ENCODE measurements at regions not wholly inside any gene's neighbourhood (a gene's known extent, or its start where the extent isn't known, plus 50 kb on each side); places are given as distances from the start of the nearest gene placed in this dataset.
A peak's percentile ranks its signal among the peaks of the same experiment; 100 is the strongest.

DNA sequence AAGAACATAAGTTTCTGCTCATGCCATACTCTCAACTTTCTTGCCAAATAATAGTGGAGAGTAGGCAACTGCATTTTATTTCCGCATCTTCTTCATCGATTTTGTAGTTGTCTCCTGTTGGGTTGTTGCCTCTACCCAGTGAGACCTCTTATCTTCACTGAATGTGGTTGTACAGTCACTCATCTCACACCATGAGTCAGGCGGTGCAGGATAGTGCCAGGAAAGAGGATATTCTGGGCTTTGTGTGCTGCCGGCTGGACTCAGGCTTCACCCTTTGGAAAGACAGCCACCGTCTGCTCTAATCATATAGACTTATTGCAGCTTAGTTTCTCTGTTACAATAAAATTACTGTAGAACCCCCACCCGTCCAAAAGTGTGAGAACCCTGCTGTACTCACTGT is 154.3 kb upstream of the USP24 start:
- no peak overlapping the region for H3K4me3 ChIP-seq (ENCODE audit: low read depth, low read length)
- DNase-seq (ENCODE audit: low read depth), result no peak
- TF ChIP-seq, protein P1, sequence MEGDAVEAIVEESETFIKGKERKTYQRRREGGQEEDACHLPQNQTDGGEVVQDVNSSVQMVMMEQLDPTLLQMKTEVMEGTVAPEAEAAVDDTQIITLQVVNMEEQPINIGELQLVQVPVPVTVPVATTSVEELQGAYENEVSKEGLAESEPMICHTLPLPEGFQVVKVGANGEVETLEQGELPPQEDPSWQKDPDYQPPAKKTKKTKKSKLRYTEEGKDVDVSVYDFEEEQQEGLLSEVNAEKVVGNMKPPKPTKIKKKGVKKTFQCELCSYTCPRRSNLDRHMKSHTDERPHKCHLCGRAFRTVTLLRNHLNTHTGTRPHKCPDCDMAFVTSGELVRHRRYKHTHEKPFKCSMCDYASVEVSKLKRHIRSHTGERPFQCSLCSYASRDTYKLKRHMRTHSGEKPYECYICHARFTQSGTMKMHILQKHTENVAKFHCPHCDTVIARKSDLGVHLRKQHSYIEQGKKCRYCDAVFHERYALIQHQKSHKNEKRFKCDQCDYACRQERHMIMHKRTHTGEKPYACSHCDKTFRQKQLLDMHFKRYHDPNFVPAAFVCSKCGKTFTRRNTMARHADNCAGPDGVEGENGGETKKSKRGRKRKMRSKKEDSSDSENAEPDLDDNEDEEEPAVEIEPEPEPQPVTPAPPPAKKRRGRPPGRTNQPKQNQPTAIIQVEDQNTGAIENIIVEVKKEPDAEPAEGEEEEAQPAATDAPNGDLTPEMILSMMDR (IDR thresholded peaks at IDR 0.05; ENCODE audit: insufficient read depth, low read depth, low read length, missing control alignments), result no peak

DNA sequence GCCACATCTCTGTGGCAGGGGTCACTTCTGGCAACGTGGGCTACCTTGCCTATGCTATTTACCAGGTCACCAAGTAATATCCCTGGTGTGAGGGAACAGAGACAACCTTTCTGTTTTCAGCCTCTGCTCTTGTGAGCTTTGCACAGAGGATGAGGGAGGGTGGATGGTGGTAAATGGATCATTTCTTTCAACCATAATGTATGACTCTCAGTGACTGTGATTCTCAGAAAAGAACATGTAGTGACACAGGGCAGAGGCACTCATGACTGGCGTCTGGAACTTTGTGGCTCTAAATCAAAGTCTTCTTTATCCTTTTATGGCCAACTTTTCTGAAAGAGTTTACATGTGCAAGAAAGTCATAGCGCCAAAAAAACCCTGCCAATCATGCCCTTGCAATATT is 153.5 kb upstream of the USP24 start:
- no peak for DNase-seq (ENCODE audit: low read depth)
- H3K4me3 ChIP-seq (ENCODE audit: low read depth, low read length), result no peak overlapping the region
- TF ChIP-seq, protein P1 (IDR thresholded peaks at IDR 0.05; ENCODE audit: insufficient read depth, low read depth, low read length, missing control alignments), result no peak

DNA sequence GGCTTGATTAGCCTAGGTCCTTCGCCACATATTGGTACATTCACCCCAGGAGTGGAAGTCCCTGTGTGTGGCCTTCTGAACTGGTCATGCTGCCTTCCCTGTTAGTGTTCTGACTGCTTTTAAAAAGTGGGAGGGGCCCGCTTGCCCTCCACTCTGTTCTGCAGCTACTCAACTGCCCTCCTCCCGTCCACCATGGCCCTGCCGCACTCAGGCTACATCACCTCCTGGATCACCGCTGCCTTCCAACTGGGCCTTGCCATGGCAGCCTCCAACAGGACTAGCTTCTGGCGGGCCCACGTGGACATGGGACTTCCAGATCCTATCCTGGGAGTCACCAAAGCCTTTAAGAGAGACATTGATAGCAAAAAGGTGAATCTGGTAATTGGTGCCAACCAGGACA is 152.1 kb upstream of the USP24 start:
- DNase-seq (ENCODE audit: low read depth), result no peak
- no peak overlapping the region for H3K4me3 ChIP-seq (ENCODE audit: low read depth, low read length)
- TF ChIP-seq, protein P1 (IDR thresholded peaks at IDR 0.05; ENCODE audit: insufficient read depth, low read depth, low read length, missing control alignments), result no peak

DNA sequence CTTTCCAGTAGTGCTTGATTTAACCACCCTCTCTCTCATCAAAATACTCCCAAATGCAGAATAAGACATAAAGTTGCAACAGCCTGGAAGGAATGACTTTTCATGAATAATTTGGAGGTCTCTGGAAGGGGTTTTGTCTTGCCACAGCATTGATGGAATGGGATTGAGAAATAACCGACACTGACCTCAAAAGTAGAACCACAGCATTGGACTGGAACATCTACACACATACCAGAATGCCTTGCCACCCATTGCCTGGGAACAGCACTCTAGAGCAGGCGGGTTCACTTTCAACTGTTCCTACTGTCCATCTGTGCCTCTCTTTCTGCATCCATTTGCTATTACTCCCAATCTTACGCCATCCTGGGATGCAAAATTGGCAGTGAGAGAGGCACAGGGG is 149.1 kb upstream of the USP24 start:
- no peak for DNase-seq (ENCODE audit: low read depth)
- TF ChIP-seq, protein P1 (IDR thresholded peaks at IDR 0.05; ENCODE audit: insufficient read depth, low read depth, low read length, missing control alignments), result no peak
- H3K4me3 ChIP-seq (ENCODE audit: low read depth, low read length), result no peak overlapping the region

DNA sequence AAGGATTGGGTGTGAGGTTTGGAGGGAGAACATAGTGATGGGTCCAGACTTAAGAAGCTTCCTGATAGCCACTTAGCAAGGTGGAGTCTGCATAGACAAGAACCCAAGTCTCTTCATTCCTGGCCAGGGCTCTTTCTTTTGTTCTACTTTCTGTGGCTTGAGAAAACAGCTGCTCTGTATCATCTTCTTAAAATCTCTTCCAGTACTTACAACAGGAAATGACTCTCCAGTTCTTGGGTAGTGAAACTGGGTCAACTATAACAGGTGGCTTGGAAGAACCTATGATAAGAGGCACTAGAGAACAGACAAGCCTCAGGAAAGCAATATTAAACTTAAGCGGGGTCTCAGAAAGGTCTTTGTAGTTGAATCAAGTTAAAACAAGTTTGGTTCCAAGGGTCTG is 148.1 kb upstream of the USP24 start:
- TF ChIP-seq, protein P1 (IDR thresholded peaks at IDR 0.05; ENCODE audit: insufficient read depth, low read depth, low read length, missing control alignments), result no peak
- H3K4me3 ChIP-seq (ENCODE audit: low read depth, low read length), result no peak overlapping the region
- DNase-seq (ENCODE audit: low read depth), result peak; percentile 65

DNA sequence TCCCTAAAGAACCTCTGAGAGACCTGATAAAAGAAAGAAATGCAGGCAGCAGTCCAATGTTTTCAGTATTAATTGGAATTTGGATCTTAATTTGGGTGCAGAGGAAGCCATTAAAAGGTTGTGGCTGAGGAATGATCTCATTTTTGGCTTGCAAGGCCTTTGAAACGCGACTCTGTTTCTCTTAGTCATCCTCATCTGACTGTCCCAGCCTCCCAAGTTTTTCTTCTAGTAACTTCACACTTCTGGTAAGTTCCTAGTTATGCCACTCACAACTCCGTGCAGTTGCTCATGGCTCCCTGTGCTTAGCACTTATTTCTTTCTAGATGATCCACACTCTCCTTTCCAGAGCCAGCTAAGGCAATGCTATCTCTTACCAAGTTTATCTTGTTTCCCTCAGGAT is 147.4 kb upstream of the USP24 start:
- H3K4me3 ChIP-seq (ENCODE audit: low read depth, low read length), result no peak overlapping the region
- TF ChIP-seq, protein P1 (IDR thresholded peaks at IDR 0.05; ENCODE audit: insufficient read depth, low read depth, low read length, missing control alignments), result no peak
- DNase-seq (ENCODE audit: low read depth), result no peak

DNA sequence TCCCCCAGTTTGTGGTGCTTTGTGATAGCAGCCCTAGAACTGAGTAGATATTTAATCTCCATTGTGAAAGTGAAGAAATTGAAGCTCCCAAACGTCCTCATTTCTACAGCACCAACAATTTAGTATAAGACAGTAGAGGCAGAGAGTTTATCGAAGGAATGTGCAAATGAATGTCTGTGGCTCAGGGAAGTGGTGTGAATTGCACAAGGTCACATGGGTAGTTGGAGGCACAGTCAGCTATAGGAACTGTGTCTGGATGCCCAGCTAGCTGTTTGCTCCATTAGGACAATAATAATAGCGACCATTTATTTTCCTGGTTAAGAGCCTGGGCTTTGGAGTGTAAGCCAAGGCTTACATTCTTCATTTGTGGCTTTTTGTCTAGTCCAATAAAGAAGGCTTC is 144.4 kb upstream of the USP24 start:
- no peak overlapping the region for H3K4me3 ChIP-seq (ENCODE audit: low read depth, low read length)
- no peak for DNase-seq (ENCODE audit: low read depth)
- TF ChIP-seq, protein P1 (IDR thresholded peaks at IDR 0.05; ENCODE audit: insufficient read depth, low read depth, low read length, missing control alignments), result no peak
